Activated CD4-positive, alpha-beta T cell treated with anti-CD3 and anti-CD28 coated beads for 48 hours (primary cell): ENCODE measurements at regions not wholly inside any gene's neighbourhood (a gene's known extent, or its start where the extent isn't known, plus 50 kb on each side); places are given as distances from the start of the nearest gene placed in this dataset.

Experiments used
- DNase-seq: peaks from one replicate; pipeline ENCODE4 v3.0.0-alpha.2; 2020

- DNase-seq: no peak
These were observed 51.3 kb downstream of the BLTP1 start for GRCh38 chr4:122203407-122203806.

- DNase-seq: no peak
These were observed 53.6 kb downstream of the BLTP1 start for GRCh38 chr4:122205687-122206086.

- no peak for DNase-seq
These were observed 60.7 kb downstream of the BLTP1 start for GRCh38 chr4:122212880-122213279.

- no peak for DNase-seq
These were observed 66.6 kb downstream of the BLTP1 start for GRCh38 chr4:122218762-122219161.

- no peak for DNase-seq
These were observed 67.2 kb downstream of the BLTP1 start for GRCh38 chr4:122219356-122219755.

- no peak for DNase-seq
These were observed 69.2 kb downstream of the BLTP1 start for GRCh38 chr4:122221322-122221721.

GRCh38 chr4:122224348-122224747 is 72.2 kb downstream of the BLTP1 start:
- peak; percentile 8 for DNase-seq

- no peak for DNase-seq
These were observed 75.1 kb downstream of the BLTP1 start for GRCh38 chr4:122227202-122227601.

- DNase-seq: no peak
These were observed 77.7 kb downstream of the BLTP1 start for GRCh38 chr4:122229857-122230256.

- no peak for DNase-seq
These were observed 80.5 kb downstream of the BLTP1 start for GRCh38 chr4:122232633-122233032.

- DNase-seq: no peak
These were observed 82.6 kb downstream of the BLTP1 start for GRCh38 chr4:122234686-122235085.

- DNase-seq: no peak
These were observed 91.7 kb downstream of the BLTP1 start for GRCh38 chr4:122243785-122244184.

GRCh38 chr4:122244764-122245163 is 92.6 kb downstream of the BLTP1 start:
- no peak for DNase-seq

GRCh38 chr4:122246551-122246950 is 94.4 kb downstream of the BLTP1 start:
- DNase-seq: no peak

- no peak for DNase-seq
These were observed 97.2 kb downstream of the BLTP1 start for GRCh38 chr4:122249357-122249756.

- DNase-seq: no peak
These were observed 100.5 kb downstream of the BLTP1 start for GRCh38 chr4:122252584-122252983.

GRCh38 chr4:122259849-122260248 is 107.7 kb downstream of the BLTP1 start:
- no peak for DNase-seq

GRCh38 chr4:122276359-122276758 is 102.5 kb upstream of the ADAD1 start:
- no peak for DNase-seq

GRCh38 chr4:122278976-122279375 is 99.8 kb upstream of the ADAD1 start:
- no peak for DNase-seq

- DNase-seq: no peak
These were observed 99.1 kb upstream of the ADAD1 start for GRCh38 chr4:122279670-122280069.

- no peak for DNase-seq
These were observed 93.5 kb upstream of the ADAD1 start for GRCh38 chr4:122285285-122285684.

GRCh38 chr4:122293374-122294365 is 85.1 kb upstream of the ADAD1 start:
- no peak for DNase-seq

- DNase-seq: no peak
These were observed 81.1 kb upstream of the ADAD1 start for GRCh38 chr4:122297694-122298093.

GRCh38 chr4:122300776-122301175 is 78.0 kb upstream of the ADAD1 start:
- DNase-seq: no peak

- no peak for DNase-seq
These were observed 73.0 kb upstream of the ADAD1 start for GRCh38 chr4:122305853-122306252.
